WTC11 (cell line): ENCODE measurements at regions not wholly inside any gene's neighbourhood (a gene's known extent, or its start where the extent isn't known, plus 50 kb on each side); places are given as distances from the start of the nearest gene placed in this dataset.

Source experiments
- ATAC-seq: fragments of 200-7000 bp; cut with Tn5 transposase; 2 replicates; pipeline ENCODE4 v1.10.0; 2021; ENCODE audit warnings: mild to moderate bottlenecking, moderate library complexity
- CTCF ChIA-PET: fragments of 300-600 bp; sonication (Branson Sonifier 250); formaldehyde crosslinking; loops from one replicate; lab custom pipeline; 2021; ENCODE audit warnings: antibody characterized with exemption; lab: Charles Lee
- POLR2A ChIA-PET: fragments of 350-600 bp; sonication (Branson Sonifier 250); formaldehyde crosslinking; loops from one replicate; lab custom pipeline; 2021; ENCODE audit warnings: antibody characterized with exemption; lab: Charles Lee
- DNase-seq: peaks from one replicate; pipeline ENCODE4 v3.0.0; 2021; ENCODE audit warnings: low spot score
- H3K27ac Mint-ChIP-seq: 2 replicates; pipeline ENCODE4 v1.8.0; 2021; ENCODE audit warnings: mixed read lengths
- H3K27me3 Mint-ChIP-seq: 2 replicates; pipeline ENCODE4 v1.8.0; 2021; ENCODE audit warnings: low read depth, mild to moderate bottlenecking, moderate library complexity, mixed read lengths
- H3K36me3 Mint-ChIP-seq: 2 replicates; pipeline ENCODE4 v1.8.0; 2021; ENCODE audit warnings: mixed read lengths
- H3K4me1 Mint-ChIP-seq: 2 replicates; pipeline ENCODE4 v1.8.0; 2022; ENCODE audit warnings: mixed read lengths
- H3K4me3 Mint-ChIP-seq: 2 replicates; pipeline ENCODE4 v1.8.0; 2021; ENCODE audit warnings: mild to moderate bottlenecking, moderate library complexity, mixed read lengths
- H3K9me3 Mint-ChIP-seq: 2 replicates; pipeline ENCODE4 v1.8.0; 2021; ENCODE audit warnings: mixed read lengths
- CREB1 ChIP-seq: sonication (generic); formaldehyde crosslinking; IDR thresholded peaks from 2 replicates; pipeline ENCODE4 v1.8.0; 2023; ENCODE audit warnings: mild to moderate bottlenecking, missing genetic modification reagents
- E2F1 ChIP-seq: sonication (generic); formaldehyde crosslinking; IDR thresholded peaks from 2 replicates; pipeline ENCODE4 v1.8.0; 2022; ENCODE audit warnings: mild to moderate bottlenecking, missing genetic modification reagents
- ELF4 ChIP-seq: sonication (generic); formaldehyde crosslinking; IDR thresholded peaks from 2 replicates; pipeline ENCODE4 v1.8.1; 2022; ENCODE audit warnings: low read depth, mild to moderate bottlenecking, moderate library complexity, missing genetic modification reagents
- FOXP1 ChIP-seq: sonication (generic); formaldehyde crosslinking; IDR thresholded peaks from 2 replicates; pipeline ENCODE4 v1.8.0; 2022; ENCODE audit warnings: missing genetic modification reagents, mild to moderate bottlenecking, moderate library complexity, borderline replicate concordance
- IRF1 ChIP-seq: sonication (generic); formaldehyde crosslinking; IDR thresholded peaks from 2 replicates; pipeline ENCODE4 v1.8.0; 2023; ENCODE audit warnings: missing genetic modification reagents
- IRF2 ChIP-seq: sonication (generic); formaldehyde crosslinking; IDR thresholded peaks from 2 replicates; pipeline ENCODE4 v1.8.0; 2022; ENCODE audit warnings: low read depth, missing genetic modification reagents, borderline replicate concordance
- MAX ChIP-seq: sonication (generic); formaldehyde crosslinking; IDR thresholded peaks from 2 replicates; pipeline ENCODE4 v1.8.0; 2022; ENCODE audit warnings: mild to moderate bottlenecking, missing genetic modification reagents
- NR3C1 ChIP-seq: sonication (generic); formaldehyde crosslinking; conservative IDR thresholded peaks from 2 replicates; pipeline ENCODE4 v1.8.1; 2023; ENCODE audit warnings: low read depth, mild to moderate bottlenecking, missing genetic modification reagents
- PRDM15 ChIP-seq: sonication (generic); formaldehyde crosslinking; IDR thresholded peaks from 2 replicates; pipeline ENCODE4 v1.8.0; 2022; ENCODE audit warnings: missing genetic modification reagents
- RORB ChIP-seq: fragments of 250-450 bp; sonication (Bioruptor Pico); IDR thresholded peaks from 2 replicates; pipeline ENCODE4 v1.9.0; 2021; ENCODE audit warnings: mild to moderate bottlenecking
- TP53 ChIP-seq: sonication (generic); formaldehyde crosslinking; IDR thresholded peaks from 2 replicates; pipeline ENCODE4 v1.8.1; 2023; ENCODE audit warnings: mild to moderate bottlenecking, missing genetic modification reagents
- ZNF423 ChIP-seq: fragments of 250-450 bp; sonication (Bioruptor Pico); IDR thresholded peaks from 2 replicates; pipeline ENCODE4 v2.1.2; 2022; ENCODE audit warnings: mild to moderate bottlenecking, moderate library complexity
- TF ChIP-seq, protein P1 (sequence below): sonication (generic); formaldehyde crosslinking; IDR thresholded peaks from 2 replicates; pipeline ENCODE4 v1.8.1; 2023; ENCODE audit warnings: mild to moderate bottlenecking, missing genetic modification reagents, moderate library complexity
- TF ChIP-seq, protein P2 (sequence below): fragments of 250-450 bp; sonication (Bioruptor Pico); IDR thresholded peaks from 2 replicates; pipeline ENCODE4 v1.9.0; 2021; ENCODE audit warnings: mild to moderate bottlenecking
- TF ChIP-seq, protein P3 (sequence below): fragments of 250-450 bp; sonication (Bioruptor Pico); conservative IDR thresholded peaks from 2 replicates; pipeline ENCODE4 v1.9.0; 2021; ENCODE audit warnings: mild to moderate bottlenecking
- TF ChIP-seq, protein P4 (sequence below): fragments of 250-450 bp; sonication (Bioruptor Pico); IDR thresholded peaks from 2 replicates; pipeline ENCODE4 v1.9.0; 2021; ENCODE audit warnings: mild to moderate bottlenecking
- TF ChIP-seq, protein P5 (sequence below): sonication (generic); formaldehyde crosslinking; IDR thresholded peaks from 2 replicates; pipeline ENCODE4 v1.8.1; 2023; ENCODE audit warnings: mild to moderate bottlenecking, missing genetic modification reagents, moderate library complexity

GRCh38 chr3:83649692-83650091, 1309.1 kb upstream of the CADM2 start (continued):
- TF ChIP-seq PRDM15 (CRISPR knock-in tag) (no peak), NR3C1 (CRISPR knock-in tag) (no peak), ELF4 (CRISPR knock-in tag) (no peak), MAX (CRISPR knock-in tag) (no peak)
- TF ChIP-seq, protein P1, sequence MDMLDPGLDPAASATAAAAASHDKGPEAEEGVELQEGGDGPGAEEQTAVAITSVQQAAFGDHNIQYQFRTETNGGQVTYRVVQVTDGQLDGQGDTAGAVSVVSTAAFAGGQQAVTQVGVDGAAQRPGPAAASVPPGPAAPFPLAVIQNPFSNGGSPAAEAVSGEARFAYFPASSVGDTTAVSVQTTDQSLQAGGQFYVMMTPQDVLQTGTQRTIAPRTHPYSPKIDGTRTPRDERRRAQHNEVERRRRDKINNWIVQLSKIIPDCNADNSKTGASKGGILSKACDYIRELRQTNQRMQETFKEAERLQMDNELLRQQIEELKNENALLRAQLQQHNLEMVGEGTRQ = no peak

DNA sequence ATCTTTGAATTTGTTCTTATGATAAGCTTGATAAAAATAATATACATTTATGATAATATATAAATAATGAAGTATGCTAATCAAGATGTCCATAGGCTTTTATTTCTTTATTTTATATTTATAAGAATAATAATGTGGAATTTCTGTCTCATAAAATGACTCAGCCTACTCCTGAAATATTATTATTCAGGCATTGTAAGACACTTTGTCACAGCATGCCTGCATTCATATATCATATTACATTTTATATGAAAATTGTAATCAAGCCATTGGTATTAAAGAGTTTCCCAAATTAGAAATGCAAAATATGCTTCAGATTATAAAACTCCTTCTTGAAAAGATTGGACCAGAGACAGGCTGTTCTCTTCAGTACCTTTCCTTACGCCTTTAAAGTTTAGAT, 1303.7 kb upstream of the CADM2 start:
- H3K9me3 Mint-ChIP-seq = 0 out of 2 replicates have a peak, but pooled peaks cover 3% of the 10 kb centered on the region
- ChIA-PET CTCF (no interaction called here), POLR2A (no interaction called here)
- no peaks in the 10 kb centered on the region for H3K4me1 Mint-ChIP-seq
- H3K27ac Mint-ChIP-seq = no peak overlapping the region
- no peaks in the 10 kb centered on the region for H3K27me3 Mint-ChIP-seq
- DNase-seq (no peak), ATAC-seq (no peak)
- H3K4me3 Mint-ChIP-seq = no peak overlapping the region
- H3K36me3 Mint-ChIP-seq = no peaks in the 10 kb centered on the region
- TF ChIP-seq FOXP1 (CRISPR knock-in tag) = no peak
- TF ChIP-seq IRF2 (CRISPR knock-in tag) = no peak
- no peak for TF ChIP-seq TP53 (CRISPR knock-in tag)
- no peak for TF ChIP-seq CREB1
- TF ChIP-seq MAX (CRISPR knock-in tag) = no peak
- TF ChIP-seq, protein P2, sequence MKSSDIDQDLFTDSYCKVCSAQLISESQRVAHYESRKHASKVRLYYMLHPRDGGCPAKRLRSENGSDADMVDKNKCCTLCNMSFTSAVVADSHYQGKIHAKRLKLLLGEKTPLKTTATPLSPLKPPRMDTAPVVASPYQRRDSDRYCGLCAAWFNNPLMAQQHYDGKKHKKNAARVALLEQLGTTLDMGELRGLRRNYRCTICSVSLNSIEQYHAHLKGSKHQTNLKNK (CRISPR knock-in tag) = no peak
- TF ChIP-seq, protein P3, sequence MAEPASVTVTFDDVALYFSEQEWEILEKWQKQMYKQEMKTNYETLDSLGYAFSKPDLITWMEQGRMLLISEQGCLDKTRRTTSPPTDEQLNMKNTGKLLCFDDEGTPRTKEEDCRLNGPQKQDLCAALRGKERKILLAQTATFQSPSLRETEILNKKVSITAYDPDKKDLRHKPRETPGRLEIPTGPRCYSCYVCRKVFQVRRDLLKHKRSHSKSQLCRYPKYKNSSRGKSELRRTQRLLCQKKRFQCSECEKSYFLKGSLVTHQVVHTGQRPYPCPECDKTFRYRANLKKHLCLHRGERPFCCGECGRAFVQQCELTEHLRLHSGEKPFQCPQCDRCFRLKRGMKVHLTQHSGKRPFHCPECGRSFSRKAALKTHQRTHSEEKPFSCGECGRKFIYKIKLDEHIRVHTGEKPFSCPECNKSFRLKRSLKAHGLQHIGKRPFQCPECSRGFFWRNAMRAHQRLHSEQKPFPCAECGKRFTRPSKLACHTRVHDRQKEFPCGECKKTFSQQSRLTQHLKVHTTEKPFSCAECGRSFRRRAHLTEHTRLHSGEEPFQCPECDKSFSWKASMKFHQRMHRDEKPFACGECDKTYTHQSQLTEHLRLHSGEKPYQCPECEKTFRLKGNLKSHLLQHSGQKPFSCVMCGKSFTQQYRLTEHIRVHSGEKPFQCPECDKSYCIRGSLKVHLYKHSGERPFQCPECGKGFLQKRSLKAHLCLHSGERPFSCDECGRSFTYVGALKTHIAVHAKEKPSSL (CRISPR knock-in tag) = no peak
- no peak for TF ChIP-seq IRF1 (CRISPR knock-in tag)

DNA sequence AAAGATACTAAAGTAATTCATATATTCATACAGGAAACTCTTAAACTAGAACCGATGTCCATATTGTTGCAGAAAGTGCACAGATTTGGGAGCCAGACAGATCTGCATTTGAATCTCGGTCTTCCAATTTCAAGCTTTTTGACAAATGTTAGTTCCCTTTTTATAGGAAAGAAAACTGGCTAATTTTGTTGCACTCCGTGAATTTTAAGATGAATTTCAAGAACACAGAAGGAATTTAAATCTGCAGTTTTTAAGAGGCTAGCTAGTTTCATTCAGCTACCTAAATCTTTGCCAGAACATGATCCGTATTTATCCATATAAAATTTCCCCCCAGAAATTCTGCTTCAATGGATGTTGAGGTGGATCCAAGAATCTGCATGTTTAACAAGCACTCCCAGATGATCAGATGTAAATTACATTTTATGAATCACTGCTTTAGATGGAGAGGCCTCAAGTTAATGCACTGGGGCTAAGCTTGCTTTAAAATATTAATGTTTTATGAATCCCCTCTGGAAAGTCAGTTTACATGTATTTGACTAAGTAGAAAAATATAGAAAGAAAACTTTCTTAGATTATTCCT, 1296.3 kb upstream of the CADM2 start:
- Mint-ChIP-seq H3K9me3 (peaks cover 4% of the 10 kb centered on the region; the same call in 1 of the 2 replicates), H3K27me3 (no peaks in the 10 kb centered on the region), H3K4me3 (no peak overlapping the region), H3K4me1 (no peaks in the 10 kb centered on the region), H3K36me3 (no peaks in the 10 kb centered on the region), H3K27ac (no peak overlapping the region)
- DNase-seq = no peak
- ChIA-PET POLR2A (no interaction called here), CTCF (no interaction called here)
- ATAC-seq = no peak
- TF ChIP-seq IRF1 (CRISPR knock-in tag) (no peak), CREB1 (no peak), RORB (no peak), E2F1 (CRISPR knock-in tag) (no peak), ZNF423 (CRISPR knock-in tag) (no peak), ELF4 (CRISPR knock-in tag) (no peak), NR3C1 (CRISPR knock-in tag) (no peak)
- TF ChIP-seq, protein P4, sequence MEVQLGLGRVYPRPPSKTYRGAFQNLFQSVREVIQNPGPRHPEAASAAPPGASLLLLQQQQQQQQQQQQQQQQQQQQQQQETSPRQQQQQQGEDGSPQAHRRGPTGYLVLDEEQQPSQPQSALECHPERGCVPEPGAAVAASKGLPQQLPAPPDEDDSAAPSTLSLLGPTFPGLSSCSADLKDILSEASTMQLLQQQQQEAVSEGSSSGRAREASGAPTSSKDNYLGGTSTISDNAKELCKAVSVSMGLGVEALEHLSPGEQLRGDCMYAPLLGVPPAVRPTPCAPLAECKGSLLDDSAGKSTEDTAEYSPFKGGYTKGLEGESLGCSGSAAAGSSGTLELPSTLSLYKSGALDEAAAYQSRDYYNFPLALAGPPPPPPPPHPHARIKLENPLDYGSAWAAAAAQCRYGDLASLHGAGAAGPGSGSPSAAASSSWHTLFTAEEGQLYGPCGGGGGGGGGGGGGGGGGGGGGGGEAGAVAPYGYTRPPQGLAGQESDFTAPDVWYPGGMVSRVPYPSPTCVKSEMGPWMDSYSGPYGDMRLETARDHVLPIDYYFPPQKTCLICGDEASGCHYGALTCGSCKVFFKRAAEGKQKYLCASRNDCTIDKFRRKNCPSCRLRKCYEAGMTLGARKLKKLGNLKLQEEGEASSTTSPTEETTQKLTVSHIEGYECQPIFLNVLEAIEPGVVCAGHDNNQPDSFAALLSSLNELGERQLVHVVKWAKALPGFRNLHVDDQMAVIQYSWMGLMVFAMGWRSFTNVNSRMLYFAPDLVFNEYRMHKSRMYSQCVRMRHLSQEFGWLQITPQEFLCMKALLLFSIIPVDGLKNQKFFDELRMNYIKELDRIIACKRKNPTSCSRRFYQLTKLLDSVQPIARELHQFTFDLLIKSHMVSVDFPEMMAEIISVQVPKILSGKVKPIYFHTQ (CRISPR knock-in tag) = no peak
- TF ChIP-seq, protein P5, sequence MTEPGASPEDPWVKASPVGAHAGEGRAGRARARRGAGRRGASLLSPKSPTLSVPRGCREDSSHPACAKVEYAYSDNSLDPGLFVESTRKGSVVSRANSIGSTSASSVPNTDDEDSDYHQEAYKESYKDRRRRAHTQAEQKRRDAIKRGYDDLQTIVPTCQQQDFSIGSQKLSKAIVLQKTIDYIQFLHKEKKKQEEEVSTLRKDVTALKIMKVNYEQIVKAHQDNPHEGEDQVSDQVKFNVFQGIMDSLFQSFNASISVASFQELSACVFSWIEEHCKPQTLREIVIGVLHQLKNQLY (CRISPR knock-in tag) = no peak
